ENCODE measurements at regions not wholly inside any gene's neighbourhood (a gene's known extent, or its start where the extent isn't known, plus 50 kb on each side); places are given as distances from the start of the nearest gene placed in this dataset.

GRCh38 chr15:54841701-54842305, 354.9 kb downstream of the RSL24D1 start:
- no peak for TF ChIP-seq CTCF (conservative IDR thresholded peaks at IDR 0.05)
- no peak for TF ChIP-seq ZFX (IDR thresholded peaks at IDR 0.05)
